Kidney epithelial cell (primary cell): ENCODE measurements at regions not wholly inside any gene's neighbourhood (a gene's known extent, or its start where the extent isn't known, plus 50 kb on each side); places are given as distances from the start of the nearest gene placed in this dataset.

Source experiments
- DNase-seq: peaks from one replicate; pipeline ENCODE4 v3.0.0-alpha.2; 2010; ENCODE audit warnings: low read depth
- H3K27me3 ChIP-seq: 2 replicates; pipeline ENCODE4 v1.6.0; 2011; ENCODE audit warnings: low read length; ENCODE audit not compliant: control insufficient read depth, insufficient read depth
- H3K36me3 ChIP-seq: 2 replicates; pipeline ENCODE4 v1.5.1; 2011; ENCODE audit warnings: low read length; ENCODE audit not compliant: control insufficient read depth, insufficient read depth
- H3K4me3 ChIP-seq: 2 replicates; pipeline ENCODE4 v1.5.1; 2011; ENCODE audit warnings: low read depth, mild to moderate bottlenecking, control low read depth, low read length
- CTCF ChIP-seq: IDR thresholded peaks from 2 replicates; pipeline ENCODE4 v1.5.1; 2011; ENCODE audit warnings: mild to moderate bottlenecking, moderate library complexity, low read length, control low read depth, inconsistent platforms; ENCODE audit not compliant: insufficient read depth, poor library complexity, severe bottlenecking

GRCh38 chr18:4908328-4908727 lies 288.7 kb downstream of the AKAIN1 start:
- Histone ChIP-seq H3K4me3 (no peak overlapping the region), H3K36me3 (no peaks in the 10 kb centered on the region), H3K27me3 (no peaks in the 10 kb centered on the region)
- no peak for TF ChIP-seq CTCF
- no peak for DNase-seq

- no peak for DNase-seq
- TF ChIP-seq CTCF = no peak
- Histone ChIP-seq H3K27me3 (no peaks in the 10 kb centered on the region), H3K36me3 (no peaks in the 10 kb centered on the region), H3K4me3 (no peak overlapping the region)
Measured at GRCh38 chr18:4906856-4907255, 290.2 kb downstream of the AKAIN1 start.

GRCh38 chr18:4888251-4889040 lies 308.6 kb downstream of the AKAIN1 start:
- H3K4me3 ChIP-seq = no peak overlapping the region
- TF ChIP-seq CTCF = no peak
- no peaks in the 10 kb centered on the region for H3K27me3 ChIP-seq
- DNase-seq = no peak
- no peaks in the 10 kb centered on the region for H3K36me3 ChIP-seq

- H3K36me3 ChIP-seq = no peaks in the 10 kb centered on the region
- TF ChIP-seq CTCF = no peak
- DNase-seq = no peak
- no peaks in the 10 kb centered on the region for H3K27me3 ChIP-seq
- no peak overlapping the region for H3K4me3 ChIP-seq
Measured at GRCh38 chr18:4878480-4878879, 318.6 kb downstream of the AKAIN1 start.

GRCh38 chr18:4871197-4871596 lies 325.9 kb downstream of the AKAIN1 start:
- no peak for TF ChIP-seq CTCF
- Histone ChIP-seq H3K27me3 (no peaks in the 10 kb centered on the region), H3K36me3 (no peaks in the 10 kb centered on the region), H3K4me3 (no peak overlapping the region)
- DNase-seq = no peak

- no peak for DNase-seq
- TF ChIP-seq CTCF = no peak
- Histone ChIP-seq H3K36me3 (no peaks in the 10 kb centered on the region), H3K4me3 (no peak overlapping the region), H3K27me3 (no peaks in the 10 kb centered on the region)
Measured at GRCh38 chr18:4870177-4870773, 326.8 kb downstream of the AKAIN1 start.
